ENCODE measurements at regions not wholly inside any gene's neighbourhood (a gene's known extent, or its start where the extent isn't known, plus 50 kb on each side); places are given as distances from the start of the nearest gene placed in this dataset.

- Mint-ChIP-seq H3K4me1 (ENCODE audit: low read depth) (no peaks in the 10 kb centered on the region), H3K27ac (no peak overlapping the region), H3K4me3 (no peak overlapping the region), H3K27me3 (ENCODE audit: insufficient read depth) (no peaks in the 10 kb centered on the region; the same call in 1 of the 2 replicates), H3K36me3 (ENCODE audit: low read depth) (peaks cover 9% of the 10 kb centered on the region; the same call in 1 of the 2 replicates), H3K9me3 (peaks cover 76% of the 10 kb centered on the region)
- DNase-seq = no peak
- TF ChIP-seq, protein P1, sequence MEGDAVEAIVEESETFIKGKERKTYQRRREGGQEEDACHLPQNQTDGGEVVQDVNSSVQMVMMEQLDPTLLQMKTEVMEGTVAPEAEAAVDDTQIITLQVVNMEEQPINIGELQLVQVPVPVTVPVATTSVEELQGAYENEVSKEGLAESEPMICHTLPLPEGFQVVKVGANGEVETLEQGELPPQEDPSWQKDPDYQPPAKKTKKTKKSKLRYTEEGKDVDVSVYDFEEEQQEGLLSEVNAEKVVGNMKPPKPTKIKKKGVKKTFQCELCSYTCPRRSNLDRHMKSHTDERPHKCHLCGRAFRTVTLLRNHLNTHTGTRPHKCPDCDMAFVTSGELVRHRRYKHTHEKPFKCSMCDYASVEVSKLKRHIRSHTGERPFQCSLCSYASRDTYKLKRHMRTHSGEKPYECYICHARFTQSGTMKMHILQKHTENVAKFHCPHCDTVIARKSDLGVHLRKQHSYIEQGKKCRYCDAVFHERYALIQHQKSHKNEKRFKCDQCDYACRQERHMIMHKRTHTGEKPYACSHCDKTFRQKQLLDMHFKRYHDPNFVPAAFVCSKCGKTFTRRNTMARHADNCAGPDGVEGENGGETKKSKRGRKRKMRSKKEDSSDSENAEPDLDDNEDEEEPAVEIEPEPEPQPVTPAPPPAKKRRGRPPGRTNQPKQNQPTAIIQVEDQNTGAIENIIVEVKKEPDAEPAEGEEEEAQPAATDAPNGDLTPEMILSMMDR (IDR thresholded peaks at IDR 0.05) = no peak
Observed at GRCh38 chr22:48138855-48139254, 1376.4 kb downstream of the TBC1D22A start.

GRCh38 chr22:48138427-48138826, 1376.0 kb downstream of the TBC1D22A start:
- Mint-ChIP-seq H3K27me3 (ENCODE audit: insufficient read depth) (no peaks in the 10 kb centered on the region; the same call in 1 of the 2 replicates), H3K27ac (no peak overlapping the region), H3K36me3 (ENCODE audit: low read depth) (peaks cover 7% of the 10 kb centered on the region; the same call in 1 of the 2 replicates), H3K4me3 (no peak overlapping the region), H3K9me3 (peaks cover 73% of the 10 kb centered on the region), H3K4me1 (ENCODE audit: low read depth) (no peaks in the 10 kb centered on the region)
- TF ChIP-seq, protein P1 (IDR thresholded peaks at IDR 0.05) = no peak
- DNase-seq = no peak

- H3K36me3 Mint-ChIP-seq (ENCODE audit: low read depth) = peaks cover under 1% of the 10 kb centered on the region; the same call in 1 of the 2 replicates
- no peaks in the 10 kb centered on the region; the same call in 1 of the 2 replicates for H3K27me3 Mint-ChIP-seq (ENCODE audit: insufficient read depth)
- no peak for DNase-seq
- peaks cover 72% of the 10 kb centered on the region for H3K9me3 Mint-ChIP-seq
- H3K4me3 Mint-ChIP-seq = no peak overlapping the region
- no peaks in the 10 kb centered on the region for H3K4me1 Mint-ChIP-seq (ENCODE audit: low read depth)
- H3K27ac Mint-ChIP-seq = no peak overlapping the region
- TF ChIP-seq, protein P1 (IDR thresholded peaks at IDR 0.05) = no peak
Observed at GRCh38 chr22:48137640-48138039, 1375.2 kb downstream of the TBC1D22A start.

DNA sequence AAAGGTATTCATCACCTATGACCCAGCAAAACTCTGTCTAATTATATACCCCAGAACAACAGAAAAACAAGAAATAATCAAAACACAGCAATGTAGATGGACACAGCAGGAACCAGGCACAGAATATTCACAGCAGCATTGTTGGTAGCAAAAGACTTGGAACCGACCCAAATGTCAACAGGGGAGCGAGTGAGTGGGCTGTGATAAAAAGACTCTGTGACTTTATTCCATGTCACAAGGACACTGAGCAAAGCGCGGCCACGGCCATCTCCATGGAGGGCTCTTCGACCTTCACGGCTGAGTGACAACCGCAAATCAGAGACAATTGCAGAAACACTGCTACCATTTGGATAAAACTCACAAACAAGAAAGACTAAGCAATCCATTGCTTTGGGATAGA, 1373.1 kb downstream of the TBC1D22A start:
- no peak for DNase-seq
- Mint-ChIP-seq H3K36me3 (ENCODE audit: low read depth) (peaks cover 15% of the 10 kb centered on the region), H3K27me3 (ENCODE audit: insufficient read depth) (no peaks in the 10 kb centered on the region; the same call in none of the 2 replicates), H3K4me1 (ENCODE audit: low read depth) (no peaks in the 10 kb centered on the region), H3K27ac (no peak overlapping the region), H3K4me3 (no peak overlapping the region), H3K9me3 (peaks cover 77% of the 10 kb centered on the region)
- TF ChIP-seq, protein P1 (IDR thresholded peaks at IDR 0.05) = no peak

DNA sequence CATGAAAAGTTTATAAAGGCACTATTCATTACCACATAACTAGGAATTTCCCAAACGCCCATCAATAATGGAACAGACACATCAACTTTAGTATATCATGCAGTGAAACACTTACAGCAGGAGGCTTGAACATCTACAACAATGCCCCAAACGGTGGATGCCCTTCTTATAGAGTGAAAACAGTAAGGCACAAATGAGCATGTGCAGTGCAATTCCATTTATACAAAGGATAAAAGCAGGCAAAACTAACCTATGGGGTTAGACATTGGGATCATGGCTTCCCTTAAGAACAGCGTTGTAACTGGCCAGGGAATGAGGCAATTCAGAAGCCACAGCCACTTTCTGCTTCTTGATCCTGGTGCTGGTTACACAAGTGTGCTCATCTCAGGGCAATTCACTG, 1363.0 kb downstream of the TBC1D22A start:
- Mint-ChIP-seq H3K36me3 (ENCODE audit: low read depth) (no peaks in the 10 kb centered on the region), H3K27me3 (ENCODE audit: insufficient read depth) (no peaks in the 10 kb centered on the region), H3K4me3 (no peak overlapping the region), H3K27ac (no peak overlapping the region), H3K4me1 (ENCODE audit: low read depth) (no peaks in the 10 kb centered on the region), H3K9me3 (peaks cover 30% of the 10 kb centered on the region)
- TF ChIP-seq, protein P1 (IDR thresholded peaks at IDR 0.05) = no peak
- DNase-seq = no peak

DNA sequence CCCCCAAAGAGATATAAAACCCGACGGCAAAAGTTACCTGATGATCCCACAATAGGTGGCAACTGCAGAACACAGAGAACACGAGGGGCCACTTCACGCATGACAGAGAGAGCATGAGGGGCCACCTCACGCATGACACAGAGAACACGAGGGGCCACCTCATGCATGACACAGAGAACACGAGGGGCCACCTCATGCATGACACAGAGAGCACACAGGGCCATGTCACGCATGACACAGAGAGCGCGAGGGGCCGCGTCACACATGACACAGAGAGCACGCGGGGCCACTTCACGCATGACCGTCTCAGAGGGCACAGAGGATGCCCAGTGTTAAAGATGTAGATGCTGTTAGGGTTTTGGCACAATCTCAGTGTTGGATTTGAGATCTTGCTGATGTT, 1359.5 kb downstream of the TBC1D22A start:
- Mint-ChIP-seq H3K9me3 (peaks cover 57% of the 10 kb centered on the region), H3K27me3 (ENCODE audit: insufficient read depth) (no peaks in the 10 kb centered on the region), H3K27ac (no peak overlapping the region), H3K4me1 (ENCODE audit: low read depth) (no peaks in the 10 kb centered on the region), H3K36me3 (ENCODE audit: low read depth) (no peaks in the 10 kb centered on the region; the same call in 1 of the 2 replicates), H3K4me3 (no peak overlapping the region)
- TF ChIP-seq, protein P1 (IDR thresholded peaks at IDR 0.05) = no peak
- DNase-seq = no peak
